K562 (cell line): ENCODE measurements at regions not wholly inside any gene's neighbourhood (a gene's known extent, or its start where the extent isn't known, plus 50 kb on each side); places are given as distances from the start of the nearest gene placed in this dataset.

Experiments used
- ATAC-seq: fragments of 200-7000 bp; cut with Tn5 transposase; 3 replicates; pipeline ENCODE4 v1.9.1; 2020; ENCODE audit warnings: moderate library complexity
- BruUV-seq: library from RNA; stranded (reverse); fragments of 400-500 nt; replicated peaks from 2 replicates; lab custom pipeline; 2021; lab: Mats Ljungman, UMichigan
- CTCF ChIA-PET: fragments of 300-600 bp; formaldehyde crosslinking; extraction: SDS; loops from one replicate; lab custom pipeline; 2021; ENCODE audit warnings: low intra/inter-chr PET ratio; lab: Yijun Ruan, JAX
- POLR2A ChIA-PET: fragments of 300-600, 350-650 bp; sonication (Branson Sonifier 250); formaldehyde crosslinking; extraction: SDS; loops from one replicate; lab custom pipeline; 2021; ENCODE audit warnings: antibody characterized with exemption, inconsistent platforms; lab: Yijun Ruan, JAX
- DNase-seq, 4 experiments: peaks; one replicate each; pipeline versions ENCODE4 v3.0.0 to v3.0.0-alpha.2; 2011 to 2018; ENCODE audit warnings: low spot score in 3 of 4, mixed read lengths in 3 of 4; ENCODE audit errors: extremely low read depth in 1 of 4
- FAIRE-seq: peaks from 2 replicates; lab custom pipeline; 2011; peaks lifted over from hg19 to GRCh38; lab: Jason Lieb, UNC
- H2AFZ ChIP-seq: 2 replicates; pipeline ENCODE4 v1.6.0; 2011; ENCODE audit warnings: low read depth, low read length, control low read depth, inconsistent platforms
- H3K27ac ChIP-seq: fragments of 200-600 bp; 3 replicates; pipeline ENCODE4 v1.8.0; 2011; ENCODE audit warnings: low read depth, mild to moderate bottlenecking, control low read depth, inconsistent platforms, low read length, moderate library complexity, mixed read lengths; ENCODE audit errors: extremely low read depth
- H3K27me3 ChIP-seq, 2 experiments: fragments of 300-600 bp in 1 of 2; 2 replicates in 1 of 2; 3 replicates in 1 of 2; pipeline versions ENCODE4 v1.6.0 to v1.8.0; 2011; ENCODE audit warnings: inconsistent platforms in 2 of 2, low read length in 2 of 2, mild to moderate bottlenecking in 1 of 2, mixed read lengths in 1 of 2, moderate library complexity in 1 of 2; ENCODE audit not compliant: control insufficient read depth in 2 of 2, insufficient read depth in 2 of 2
- H3K36me3 ChIP-seq: fragments of 300-600 bp; 3 replicates; pipeline ENCODE4 v1.8.0; 2011; ENCODE audit warnings: mild to moderate bottlenecking, low read length, inconsistent platforms; ENCODE audit not compliant: control insufficient read depth, insufficient read depth
- H3K4me1 ChIP-seq, 2 experiments: fragments of 200-600 bp in 1 of 2; replicated peaks in 1 of 2; 2 replicates in 1 of 2; 3 replicates in 1 of 2; pipeline versions ENCODE4 v1.5.1 to v1.8.0; 2011; ENCODE audit warnings: inconsistent platforms in 2 of 2, low read length in 2 of 2, mild to moderate bottlenecking in 1 of 2, mixed read lengths in 1 of 2, moderate library complexity in 1 of 2; ENCODE audit not compliant: control insufficient read depth in 2 of 2, insufficient read depth in 2 of 2
- H3K4me2 ChIP-seq: 2 replicates; pipeline ENCODE4 v1.6.1; 2011; ENCODE audit warnings: low read length, control low read depth, inconsistent platforms, mixed read lengths; ENCODE audit not compliant: insufficient read depth
- H3K4me3 ChIP-seq: fragments of 200-600 bp; sonication (generic), shearing (Covaris generic); 2 replicates; pipeline ENCODE4 v1.5.1; 2016; ENCODE audit warnings: control low read depth, inconsistent platforms
- H3K79me2 ChIP-seq: fragments of 200-600 bp; 3 replicates; pipeline ENCODE4 v1.8.0; 2011; ENCODE audit warnings: low read length, inconsistent platforms; ENCODE audit not compliant: control insufficient read depth, insufficient read depth
- H3K9ac ChIP-seq, 2 experiments: 2 replicates each; pipeline versions ENCODE4 v1.6.0 to v1.6.1; 2011; ENCODE audit warnings: low read depth in 2 of 2, low read length in 2 of 2, control low read depth in 1 of 2, inconsistent platforms in 1 of 2, mild to moderate bottlenecking in 1 of 2, mixed read lengths in 1 of 2; ENCODE audit not compliant: insufficient read depth in 1 of 2
- H3K9me1 ChIP-seq: one replicate; pipeline ENCODE4 v1.6.0; 2011; ENCODE audit warnings: inconsistent platforms, mild to moderate bottlenecking, low read length, moderate library complexity; ENCODE audit not compliant: control insufficient read depth, insufficient read depth
- H3K9me3 ChIP-seq: replicated peaks from 2 replicates; pipeline ENCODE4 v1.5.1; 2011; ENCODE audit warnings: low read depth, low read length, inconsistent platforms; ENCODE audit not compliant: control insufficient read depth, insufficient read depth
- H4K20me1 ChIP-seq: replicated peaks from 2 replicates; pipeline ENCODE4 v1.6.1; 2011; ENCODE audit warnings: low read length, inconsistent platforms, mixed read lengths; ENCODE audit not compliant: control insufficient read depth, insufficient read depth
- ASH1L ChIP-seq: fragments of 450-650 bp; IDR thresholded peaks from 2 replicates; pipeline ENCODE4 v1.6.1; 2018; ENCODE audit warnings: borderline replicate concordance, mild to moderate bottlenecking, low read depth; ENCODE audit not compliant: partially characterized antibody
- BRF2 ChIP-seq: IDR thresholded peaks from 3 replicates; pipeline ENCODE4 v1.6.1; 2011; ENCODE audit warnings: borderline replicate concordance, mild to moderate bottlenecking; ENCODE audit not compliant: insufficient read length, insufficient read depth
- HDGF ChIP-seq: fragments of 450-650 bp; IDR thresholded peaks from 2 replicates; pipeline ENCODE4 v1.6.1; 2016
- U2AF2 ChIP-seq: fragments of 200-400 bp; formaldehyde crosslinking; optimal IDR thresholded peaks from 2 replicates; pipeline ENCODE3; 2017; ENCODE audit warnings: low read depth, mild to moderate bottlenecking, low read length
- ZKSCAN1 ChIP-seq: fragments of 150-350 bp; IDR thresholded peaks from 2 replicates; pipeline ENCODE4 v1.6.1; 2016; ENCODE audit warnings: low read depth, low read length
- ZNF12 ChIP-seq: sonication (generic); formaldehyde crosslinking; IDR thresholded peaks from 2 replicates; pipeline ENCODE4 v1.4.0; 2020; ENCODE audit warnings: mild to moderate bottlenecking, missing genetic modification reagents
- ZNF740 ChIP-seq, 3 experiments: fragments of 200-800 bp in 1 of 3; sonication (Bioruptor generic) in 1 of 3; sonication (generic) in 1 of 3; formaldehyde crosslinking in 1 of 3; IDR thresholded peaks; 2 replicates each; pipeline versions ENCODE4 v1.6.1 to v1.8.0; 2016 to 2022; ENCODE audit warnings: mild to moderate bottlenecking in 2 of 3, missing compliant biosample characterization in 2 of 3, missing genetic modification characterization in 2 of 3, missing genetic modification reagents in 1 of 3
- ZNF785 ChIP-seq: fragments of 250-450 bp; sonication (Bioruptor Pico); IDR thresholded peaks from 2 replicates; pipeline ENCODE4 v1.4.0; 2020; ENCODE audit warnings: mild to moderate bottlenecking
- WGBS: fragments of 100-300 bp; shearing (Covaris generic); methylation state at CpG from one replicate; pipeline ENCODE4 v1.1.6; 2016; ENCODE audit warnings: low coverage, mixed read lengths; ENCODE audit not compliant: insufficient coverage; ENCODE audit errors: missing lambda C conversion rate; 5-methylcytosine and 5-hydroxymethylcytosine counted together
- in situ Hi-C: fragments of 300-500 bp; cut with MboI; formaldehyde crosslinking; loops from 4 replicates; pipeline ENCODE4 v1.15.0; 2018; ENCODE audit warnings: inconsistent platforms, mixed read lengths
- intact Hi-C: fragments of 100-400 bp; cut with micrococcal nuclease; formaldehyde crosslinking; loops from 2 replicates; pipeline ENCODE4 v1.14.2; 2022

GRCh38 chr14:76651410-76652055 lies 109.7 kb upstream of the VASH1 start:
- H3K4me2 ChIP-seq: no peak overlapping the region
- in situ Hi-C loops: loop anchor here (10.0 kb wide), 2 partner anchors 597 to 937 kb away; no protein-coding TSS in a partner anchor
- no peak overlapping the region for H3K4me3 ChIP-seq
- WGBS: 0% methylated on average over 3 of the region's 3 CpGs
- no peak for FAIRE-seq
- BruUV-seq: no TSS peak
- H3K36me3 ChIP-seq: no peaks in the 10 kb centered on the region
- H3K4me1 ChIP-seq: no peaks in the 10 kb centered on the region
- DNase-seq: no peak
- ChIA-PET CTCF (no interaction called here), POLR2A (interaction anchor here (0.6 kb wide), 1 partner anchor 24 kb away, joined by 3 read pairs; no protein-coding TSS in a partner anchor)
- no peak overlapping the region for H2AFZ ChIP-seq
- ATAC-seq: no peak
- no peak overlapping the region for H3K9ac ChIP-seq
- H3K27me3 ChIP-seq: peaks cover 0 to 26% of the 10 kb centered on the region in 2 experiments; a peak in 3 of 5 replicates
- no peak overlapping the region for H3K27ac ChIP-seq
- H4K20me1 ChIP-seq: no peaks in the 10 kb centered on the region; the same call in 1 of the 2 replicates
- no peak for TF ChIP-seq ZNF785
- TF ChIP-seq HDGF: no peak
- H3K9me3 ChIP-seq: no peaks in the 10 kb centered on the region
- H3K79me2 ChIP-seq: no peaks in the 10 kb centered on the region
- H3K9me1 ChIP-seq: no peaks in the 10 kb centered on the region
- intact Hi-C loops: no loop called here

DNA sequence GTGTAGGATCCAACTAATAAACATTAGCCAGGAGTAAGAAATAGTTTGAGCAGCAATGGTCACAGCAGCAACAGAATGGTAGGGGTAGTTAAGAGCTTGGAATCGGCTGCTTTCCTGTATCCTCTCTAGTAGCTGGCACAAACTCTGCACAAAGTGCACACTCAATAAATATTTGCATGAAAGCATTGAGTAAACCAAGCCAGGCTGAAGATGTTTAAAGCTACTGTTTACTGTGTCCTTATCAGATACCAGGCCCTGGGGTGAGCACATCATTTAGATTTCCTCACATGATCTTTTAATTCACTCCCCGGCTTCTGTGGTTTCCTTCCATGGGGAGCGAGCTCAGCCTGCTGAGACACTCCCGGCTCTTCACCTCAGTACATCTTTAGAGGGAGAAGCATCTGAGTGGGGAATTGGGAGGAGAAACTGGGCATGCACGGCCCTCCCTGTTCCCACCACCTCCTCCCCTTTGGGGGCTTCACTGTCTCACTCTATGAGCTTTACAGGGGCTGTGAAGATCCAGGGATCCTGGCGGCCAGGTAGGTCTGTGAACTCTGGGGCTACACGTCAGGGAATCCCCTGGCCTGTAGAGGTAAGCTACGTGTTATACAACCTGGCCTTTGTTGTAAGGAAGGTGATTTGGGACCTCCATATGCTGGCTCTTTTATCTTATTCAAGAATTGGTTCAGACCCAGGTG lies 107.2 kb upstream of the VASH1 start:
- no peak overlapping the region for H3K9ac ChIP-seq
- H3K9me1 ChIP-seq: no peaks in the 10 kb centered on the region
- no peak overlapping the region for H3K4me3 ChIP-seq
- H3K27me3 ChIP-seq: peaks cover 0 to 26% of the 10 kb centered on the region in 2 experiments; a peak in 3 of 5 replicates
- no peak for DNase-seq
- TF ChIP-seq U2AF2: no peak
- TF ChIP-seq ZNF12 (CRISPR knock-in tag): no peak
- no peak for TF ChIP-seq BRF2
- TF ChIP-seq ASH1L: no peak
- TF ChIP-seq ZNF740 (CRISPR knock-in tag; IDR thresholded peaks at IDR 0.05): no peak
- TF ChIP-seq ZNF740 (tag; IDR thresholded peaks at IDR 0.05): no peak
- no peak for TF ChIP-seq ZKSCAN1
- H3K4me1 ChIP-seq: no peaks in the 10 kb centered on the region
- ATAC-seq: no peak
- intact Hi-C loops: no loop called here
- BruUV-seq: no TSS peak
- in situ Hi-C loops: loop anchor here (10.0 kb wide), 2 partner anchors 599 to 939 kb away; no protein-coding TSS in a partner anchor
- H2AFZ ChIP-seq: no peak overlapping the region
- no peaks in the 10 kb centered on the region; the same call in 1 of the 2 replicates for H4K20me1 ChIP-seq
- H3K79me2 ChIP-seq: no peaks in the 10 kb centered on the region
- POLR2A ChIA-PET: interaction anchor here (0.6 kb wide), 1 partner anchor 34 kb away, joined by 3 read pairs; no protein-coding TSS in a partner anchor
- no peak overlapping the region for H3K27ac ChIP-seq
- FAIRE-seq: no peak
- H3K36me3 ChIP-seq: no peaks in the 10 kb centered on the region
- 0% methylated on average over 5 of the region's 8 CpGs for WGBS
- CTCF ChIA-PET: no interaction called here
- H3K9me3 ChIP-seq: no peaks in the 10 kb centered on the region
- H3K4me2 ChIP-seq: no peak overlapping the region
